HCT116 (cell line): ENCODE measurements at regions not wholly inside any gene's neighbourhood (a gene's known extent, or its start where the extent isn't known, plus 50 kb on each side); places are given as distances from the start of the nearest gene placed in this dataset.

ENCODE experiments used
- ATAC-seq: fragments of 200-7000 bp; cut with Tn5 transposase; 2 replicates; pipeline ENCODE4 v1.9.1; 2020; ENCODE audit warnings: mild to moderate bottlenecking, moderate library complexity
- BruUV-seq: library from RNA; stranded (reverse); fragments of 400-500 nt; replicated peaks from 2 replicates; lab custom pipeline; 2021; lab: Mats Ljungman, UMichigan
- CTCF ChIA-PET: fragments of 300-600 bp; sonication (Branson Sonifier 250); formaldehyde crosslinking; loops from one replicate; lab custom pipeline; 2021; ENCODE audit warnings: antibody characterized with exemption; lab: Charles Lee
- POLR2A ChIA-PET: fragments of 300-600, 350-600 bp; sonication (Branson Sonifier 250); formaldehyde crosslinking; loops from one replicate; lab custom pipeline; 2021; ENCODE audit warnings: antibody characterized with exemption; lab: Charles Lee
- RAD21 ChIA-PET, 2 experiments: fragments of 300-600 bp; sonication (Branson Sonifier 250); formaldehyde crosslinking; loops; one replicate each; lab custom pipeline; 2023; ENCODE audit warnings: low total read pairs in 2 of 2; ENCODE audit not compliant: uncharacterized antibody in 2 of 2, unreplicated experiment in 2 of 2, low non-redundant PET in 1 of 2; lab: Charles Lee
- DNase-seq: peaks from one replicate; pipeline ENCODE4 v3.0.0-alpha.2; 2010; ENCODE audit warnings: low read depth, low spot score
- H2AFZ ChIP-seq: fragments of 200-600 bp; shearing (Covaris generic), sonication (generic); 2 replicates; pipeline ENCODE4 v1.6.1; 2017; ENCODE audit warnings: low read depth, mixed run types, mixed read lengths, antibody characterized with exemption, low read length; ENCODE audit not compliant: poor library complexity, severe bottlenecking
- H3K27ac ChIP-seq: 2 replicates; pipeline ENCODE4 v1.5.1; 2012; ENCODE audit warnings: low read depth, low read length
- H3K27me3 ChIP-seq: fragments of 200-600 bp; sonication (generic); 2 replicates; pipeline ENCODE4 v1.6.1; 2016; ENCODE audit warnings: mixed run types, low read length, mixed read lengths; ENCODE audit not compliant: insufficient read depth
- H3K36me3 ChIP-seq, 2 experiments: fragments of 200-500 bp in 1 of 2; fragments of 200-600 bp in 1 of 2; sonication (Bioruptor generic) in 1 of 2; sonication (generic) in 1 of 2; 2 replicates each; pipeline versions ENCODE4 v1.5.1 to v1.6.1; 2014 to 2016; ENCODE audit warnings: low read length in 2 of 2, inconsistent platforms in 1 of 2, mixed read lengths in 1 of 2, mixed run types in 1 of 2; ENCODE audit not compliant: insufficient read depth in 2 of 2, control insufficient read depth in 1 of 2
- H3K4me1 ChIP-seq, 2 experiments: fragments of 200-600 bp in 1 of 2; sonication (generic) in 1 of 2; 2 replicates each; pipeline versions ENCODE4 v1.5.1 to v1.6.1; 2012 to 2017; ENCODE audit warnings: low read length in 2 of 2, inconsistent platforms in 1 of 2, mild to moderate bottlenecking in 1 of 2, mixed read lengths in 1 of 2, mixed run types in 1 of 2, moderate library complexity in 1 of 2; ENCODE audit not compliant: insufficient read depth in 2 of 2, control insufficient read depth in 1 of 2
- H3K4me2 ChIP-seq: fragments of 200-600 bp; sonication (generic); 2 replicates; pipeline ENCODE4 v1.6.1; 2017; ENCODE audit warnings: mixed run types, low read length, mixed read lengths
- H3K4me3 ChIP-seq, 2 experiments: fragments of 200-600 bp in 1 of 2; sonication (generic) in 1 of 2; replicated peaks in 1 of 2; 2 replicates each; pipeline ENCODE4 v1.5.1; 2011 to 2016; ENCODE audit warnings: low read length in 2 of 2, control low read depth in 1 of 2, low read depth in 1 of 2, mild to moderate bottlenecking in 1 of 2, mixed read lengths in 1 of 2, mixed run types in 1 of 2
- H3K79me2 ChIP-seq: fragments of 200-600 bp; sonication (generic); 2 replicates; pipeline ENCODE4 v1.6.1; 2017; ENCODE audit warnings: mild to moderate bottlenecking, mixed run types, low read length, moderate library complexity, mixed read lengths; ENCODE audit not compliant: insufficient read depth
- H3K9ac ChIP-seq: fragments of 200-600 bp; sonication (generic); 2 replicates; pipeline ENCODE4 v1.6.1; 2016; ENCODE audit warnings: low read length, mixed read lengths
- H3K9me2 ChIP-seq: fragments of 200-600 bp; sonication (generic), shearing (Covaris generic); 2 replicates; pipeline ENCODE4 v1.6.1; 2017; ENCODE audit warnings: mixed run types, mild to moderate bottlenecking, moderate library complexity; ENCODE audit not compliant: insufficient read depth
- H3K9me3 ChIP-seq, 2 experiments: fragments of 200-500 bp in 1 of 2; fragments of 200-600 bp in 1 of 2; sonication (Bioruptor generic) in 1 of 2; sonication (generic) in 1 of 2; 2 replicates each; pipeline ENCODE4 v1.6.1; 2014 to 2017; ENCODE audit warnings: low read length in 2 of 2, mixed read lengths in 2 of 2, inconsistent platforms in 1 of 2, low read depth in 1 of 2, mild to moderate bottlenecking in 1 of 2, mixed run types in 1 of 2, moderate library complexity in 1 of 2; ENCODE audit not compliant: control insufficient read depth in 1 of 2, insufficient read depth in 1 of 2
- H4K20me1 ChIP-seq: fragments of 200-600 bp; sonication (generic), shearing (Covaris generic); 2 replicates; pipeline ENCODE4 v1.6.1; 2017; ENCODE audit warnings: mixed run types, mild to moderate bottlenecking, moderate library complexity; ENCODE audit not compliant: insufficient read depth
- ATF3 ChIP-seq: IDR thresholded peaks from 2 replicates; pipeline ENCODE4 v1.6.1; 2012
- CTCF ChIP-seq, 3 experiments: fragments of 200-600 bp in 1 of 3; sonication (generic) in 1 of 3; IDR thresholded peaks in 2 of 3; conservative IDR thresholded peaks in 1 of 3; 2 replicates each; pipeline ENCODE4 v1.5.1; 2012 to 2017; ENCODE audit warnings: low read depth in 2 of 3, low read length in 2 of 3, antibody characterized with exemption in 1 of 3, borderline replicate concordance in 1 of 3, control low read depth in 1 of 3, mild to moderate bottlenecking in 1 of 3, mixed read lengths in 1 of 3, mixed run types in 1 of 3, moderate library complexity in 1 of 3; ENCODE audit not compliant: insufficient read depth in 1 of 3
- EGR1 ChIP-seq: IDR thresholded peaks from 2 replicates; pipeline ENCODE4 v1.6.1; 2012; ENCODE audit warnings: low read depth
- ELF1 ChIP-seq: IDR thresholded peaks from 2 replicates; pipeline ENCODE4 v1.6.1; 2012; ENCODE audit warnings: low read depth, borderline replicate concordance
- EZH2 ChIP-seq: fragments of 200-600 bp; sonication (generic); IDR thresholded peaks from 2 replicates; pipeline ENCODE4 v1.6.1; 2017; ENCODE audit warnings: antibody characterized with exemption, mixed run types
- EZH2phosphoT487 ChIP-seq: fragments of 200-600 bp; IDR thresholded peaks from 2 replicates; pipeline ENCODE4 v1.6.1; 2018; ENCODE audit warnings: antibody characterized with exemption, borderline replicate concordance
- FOSL1 ChIP-seq: IDR thresholded peaks from 2 replicates; pipeline ENCODE4 v1.6.1; 2012; ENCODE audit warnings: low read depth
- MAX ChIP-seq: IDR thresholded peaks from 2 replicates; pipeline ENCODE4 v1.6.1; 2012
- POLR2AphosphoS5 ChIP-seq: IDR thresholded peaks from 2 replicates; pipeline ENCODE4 v1.6.1; 2011; ENCODE audit warnings: mild to moderate bottlenecking, low read depth, low read length, moderate library complexity
- RAD21 ChIP-seq: IDR thresholded peaks from 2 replicates; pipeline ENCODE4 v1.6.1; 2012; ENCODE audit warnings: low read depth, mild to moderate bottlenecking
- SIN3A ChIP-seq: IDR thresholded peaks from 2 replicates; pipeline ENCODE4 v1.6.1; 2012; ENCODE audit warnings: low read depth
- SP1 ChIP-seq: IDR thresholded peaks from 2 replicates; pipeline ENCODE4 v1.6.1; 2012; ENCODE audit warnings: low read depth
- SRF ChIP-seq: IDR thresholded peaks from 2 replicates; pipeline ENCODE4 v1.6.1; 2012; ENCODE audit warnings: low read depth
- TCF7L2 ChIP-seq: IDR thresholded peaks from 2 replicates; pipeline ENCODE4 v1.7.0; 2011; ENCODE audit warnings: borderline replicate concordance, inconsistent platforms; ENCODE audit not compliant: insufficient read depth, insufficient read length; ENCODE audit errors: extremely low read depth
- YY1 ChIP-seq: IDR thresholded peaks from 2 replicates; pipeline ENCODE4 v1.6.1; 2011; ENCODE audit warnings: low read length, low read depth, moderate library complexity, mild to moderate bottlenecking; ENCODE audit not compliant: insufficient replicate concordance; ENCODE audit errors: extremely low read depth
- ZFX ChIP-seq: fragments of 450-650 bp; IDR thresholded peaks from 2 replicates; pipeline ENCODE4 v1.6.1; 2017
- ZNF274 ChIP-seq: fragments of 200-500 bp; sonication (Bioruptor generic); IDR thresholded peaks from 2 replicates; pipeline ENCODE4 v1.6.1; 2014; ENCODE audit warnings: mild to moderate bottlenecking, low read depth, low read length, inconsistent platforms
- intact Hi-C: fragments of 100-400 bp; cut with micrococcal nuclease; formaldehyde crosslinking; loops from 2 replicates; pipeline ENCODE4 v1.10.0; 2022
- TF ChIP-seq, protein P1 (sequence below): IDR thresholded peaks from 2 replicates; pipeline ENCODE4 v1.6.1; 2011; ENCODE audit warnings: mild to moderate bottlenecking, low read length, moderate library complexity; ENCODE audit not compliant: insufficient replicate concordance; ENCODE audit errors: extremely low read depth

- no TSS peak for BruUV-seq
- Histone ChIP-seq H3K27me3 (no peaks in the 10 kb centered on the region), H3K4me1 (no peaks in the 10 kb centered on the region), H3K9me3 (no peaks in the 10 kb centered on the region), H3K79me2 (no peaks in the 10 kb centered on the region), H3K36me3 (no peaks in the 10 kb centered on the region), H2AFZ (no peak overlapping the region), H3K9ac (no peak overlapping the region), H3K4me3 (no peak overlapping the region), H3K9me2 (no peaks in the 10 kb centered on the region), H3K27ac (no peak overlapping the region), H3K4me2 (no peak overlapping the region), H4K20me1 (no peaks in the 10 kb centered on the region)
- no peak for DNase-seq
- no peak for ATAC-seq
- ChIA-PET CTCF (no interaction called here), RAD21 (no interaction called here), POLR2A (no interaction called here)
- no peak for TF ChIP-seq EZH2phosphoT487
- no peak for TF ChIP-seq SRF
- TF ChIP-seq ZNF274 = no peak
- TF ChIP-seq EGR1 = no peak
- TF ChIP-seq POLR2AphosphoS5 = no peak
- TF ChIP-seq SIN3A = no peak
- intact Hi-C loops = no loop called here
Observed at GRCh38 chr14:42729681-42730080, 1123.0 kb downstream of the LRFN5 start.

GRCh38 chr14:42719391-42719790, 1112.7 kb downstream of the LRFN5 start:
- CTCF ChIA-PET = no interaction called here
- TF ChIP-seq YY1 = no peak
- TF ChIP-seq ATF3 = no peak
- TF ChIP-seq ZFX = no peak
- no peak for TF ChIP-seq RAD21
- no peak for TF ChIP-seq MAX
- no peak for TF ChIP-seq SP1
- TF ChIP-seq, protein P1, sequence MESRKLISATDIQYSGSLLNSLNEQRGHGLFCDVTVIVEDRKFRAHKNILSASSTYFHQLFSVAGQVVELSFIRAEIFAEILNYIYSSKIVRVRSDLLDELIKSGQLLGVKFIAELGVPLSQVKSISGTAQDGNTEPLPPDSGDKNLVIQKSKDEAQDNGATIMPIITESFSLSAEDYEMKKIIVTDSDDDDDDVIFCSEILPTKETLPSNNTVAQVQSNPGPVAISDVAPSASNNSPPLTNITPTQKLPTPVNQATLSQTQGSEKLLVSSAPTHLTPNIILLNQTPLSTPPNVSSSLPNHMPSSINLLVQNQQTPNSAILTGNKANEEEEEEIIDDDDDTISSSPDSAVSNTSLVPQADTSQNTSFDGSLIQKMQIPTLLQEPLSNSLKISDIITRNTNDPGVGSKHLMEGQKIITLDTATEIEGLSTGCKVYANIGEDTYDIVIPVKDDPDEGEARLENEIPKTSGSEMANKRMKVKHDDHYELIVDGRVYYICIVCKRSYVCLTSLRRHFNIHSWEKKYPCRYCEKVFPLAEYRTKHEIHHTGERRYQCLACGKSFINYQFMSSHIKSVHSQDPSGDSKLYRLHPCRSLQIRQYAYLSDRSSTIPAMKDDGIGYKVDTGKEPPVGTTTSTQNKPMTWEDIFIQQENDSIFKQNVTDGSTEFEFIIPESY = no peak
- no peak for TF ChIP-seq FOSL1
- TF ChIP-seq ELF1 = no peak
- no peak for TF ChIP-seq POLR2AphosphoS5
- TF ChIP-seq TCF7L2 = no peak
- TF ChIP-seq ZNF274 = no peak
- TF ChIP-seq SIN3A = no peak
- TF ChIP-seq EZH2 = no peak
- TF ChIP-seq CTCF (IDR thresholded peaks at IDR 0.05 in 2 of 3, conservative IDR thresholded peaks at IDR 0.05 in 1 of 3; ENCODE audit: borderline replicate concordance in 1 of 3, insufficient read depth in 1 of 3, low read depth in 2 of 3, low read length in 2 of 3) = no peak
- POLR2A ChIA-PET = no interaction called here
- Histone ChIP-seq H2AFZ (no peak overlapping the region), H3K36me3 (no peaks in the 10 kb centered on the region; a peak in 1 of 4 replicates), H3K27ac (no peak overlapping the region), H3K4me3 (no peak overlapping the region), H3K4me1 (0 out of 4 replicates have a peak, but pooled peaks cover 0 to 4% of the 10 kb centered on the region in 2 experiments), H3K4me2 (no peak overlapping the region), H3K27me3 (no peaks in the 10 kb centered on the region), H4K20me1 (no peaks in the 10 kb centered on the region), H3K9me2 (no peaks in the 10 kb centered on the region), H3K79me2 (no peaks in the 10 kb centered on the region), H3K9me3 (no peaks in the 10 kb centered on the region), H3K9ac (no peak overlapping the region)
- RAD21 ChIA-PET = no interaction called here
- BruUV-seq = no TSS peak
- intact Hi-C loops = no loop called here
- ATAC-seq (no peak), DNase-seq (no peak)
